Activated naive CD8-positive, alpha-beta T cell treated with anti-CD3 and anti-CD28 coated beads for 36 hours (primary cell): ENCODE measurements at regions not wholly inside any gene's neighbourhood (a gene's known extent, or its start where the extent isn't known, plus 50 kb on each side); places are given as distances from the start of the nearest gene placed in this dataset.
"Not testable (repeated sequence)": the region's sequence is repeated elsewhere in the genome, so short reads cannot be mapped to it uniquely, and the experiment has no call there.

Experiments
- DNase-seq: peaks from one replicate; pipeline ENCODE4 v3.0.0; 2021
- H3K27ac Mint-ChIP-seq: one replicate; pipeline ENCODE4 v1.8.0; 2022; ENCODE audit warnings: mild to moderate bottlenecking, moderate library complexity, mixed read lengths
- H3K27me3 Mint-ChIP-seq: one replicate; pipeline ENCODE4 v1.8.0; 2022; ENCODE audit warnings: mild to moderate bottlenecking, mixed read lengths
- H3K36me3 Mint-ChIP-seq: one replicate; pipeline ENCODE4 v1.8.0; 2021; ENCODE audit warnings: mild to moderate bottlenecking, mixed read lengths
- H3K4me1 Mint-ChIP-seq: one replicate; pipeline ENCODE4 v1.8.0; 2021; ENCODE audit warnings: mixed read lengths
- H3K4me3 Mint-ChIP-seq: one replicate; pipeline ENCODE4 v1.8.0; 2022; ENCODE audit warnings: mild to moderate bottlenecking, moderate library complexity, mixed read lengths
- H3K9me3 Mint-ChIP-seq: one replicate; pipeline ENCODE4 v1.8.0; 2022; ENCODE audit warnings: mixed read lengths

GRCh38 chr12:82300611-82301010 is 57.6 kb downstream of the CCDC59 start:
- no peaks in the 10 kb centered on the region for H3K36me3 Mint-ChIP-seq
- no peak overlapping the region for H3K4me3 Mint-ChIP-seq
- no peak for DNase-seq

GRCh38 chr12:82299319-82300025 is 58.7 kb downstream of the CCDC59 start:
- DNase-seq, result no peak
- peaks cover 12% of the 10 kb centered on the region for H3K27me3 Mint-ChIP-seq
- no peak overlapping the region for H3K4me3 Mint-ChIP-seq
- no peaks in the 10 kb centered on the region for H3K9me3 Mint-ChIP-seq
- H3K4me1 Mint-ChIP-seq, result no peaks in the 10 kb centered on the region
- no peaks in the 10 kb centered on the region for H3K36me3 Mint-ChIP-seq
- H3K27ac Mint-ChIP-seq, result no peak overlapping the region

More at GRCh38 chr12:82300611-82301010, 57.6 kb downstream of the CCDC59 start:
- H3K27me3 Mint-ChIP-seq, result peaks cover 16% of the 10 kb centered on the region
- H3K9me3 Mint-ChIP-seq, result no peaks in the 10 kb centered on the region
- H3K27ac Mint-ChIP-seq, result no peak overlapping the region
- H3K4me1 Mint-ChIP-seq, result no peaks in the 10 kb centered on the region

- no peak for DNase-seq
- H3K27me3 Mint-ChIP-seq, result peaks cover 3% of the 10 kb centered on the region
- no peaks in the 10 kb centered on the region for H3K4me1 Mint-ChIP-seq
- H3K36me3 Mint-ChIP-seq, result no peaks in the 10 kb centered on the region
- H3K9me3 Mint-ChIP-seq, result no peaks in the 10 kb centered on the region
- no peak overlapping the region for H3K27ac Mint-ChIP-seq
- no peak overlapping the region for H3K4me3 Mint-ChIP-seq
These were observed 67.8 kb downstream of the CCDC59 start for GRCh38 chr12:82290415-82290814.

- H3K4me3 Mint-ChIP-seq, H3K36me3 Mint-ChIP-seq, H3K9me3 Mint-ChIP-seq, H3K4me1 Mint-ChIP-seq, H3K27me3 Mint-ChIP-seq, DNase-seq, H3K27ac Mint-ChIP-seq: not testable (repeated sequence)
These were observed 76.9 kb downstream of the CCDC59 start for GRCh38 chr12:82281335-82281734.

- no peak for DNase-seq
- H3K9me3 Mint-ChIP-seq, result peaks cover 2% of the 10 kb centered on the region
- no peak overlapping the region for H3K27ac Mint-ChIP-seq
- no peaks in the 10 kb centered on the region for H3K4me1 Mint-ChIP-seq
- H3K36me3 Mint-ChIP-seq, result no peaks in the 10 kb centered on the region
- H3K4me3 Mint-ChIP-seq, result no peak overlapping the region
- peaks cover 3% of the 10 kb centered on the region for H3K27me3 Mint-ChIP-seq
These were observed 78.6 kb downstream of the CCDC59 start for GRCh38 chr12:82279536-82280058.

- Mint-ChIP-seq H3K27ac (no peak overlapping the region), H3K4me3 (no peak overlapping the region), H3K27me3 (no peaks in the 10 kb centered on the region), H3K36me3 (no peaks in the 10 kb centered on the region), H3K4me1 (no peaks in the 10 kb centered on the region), H3K9me3 (peaks cover 2% of the 10 kb centered on the region)
- no peak for DNase-seq
These were observed 80.6 kb downstream of the CCDC59 start for GRCh38 chr12:82277582-82277981.

GRCh38 chr12:82242729-82243128 is 115.5 kb downstream of the CCDC59 start:
- Mint-ChIP-seq H3K9me3 (peaks cover 4% of the 10 kb centered on the region), H3K36me3 (no peaks in the 10 kb centered on the region), H3K27ac (no peak overlapping the region), H3K27me3 (no peaks in the 10 kb centered on the region), H3K4me1 (no peaks in the 10 kb centered on the region), H3K4me3 (no peak overlapping the region)
- DNase-seq, result no peak

- Mint-ChIP-seq H3K27ac (no peak overlapping the region), H3K36me3 (no peaks in the 10 kb centered on the region), H3K27me3 (no peaks in the 10 kb centered on the region), H3K4me1 (no peaks in the 10 kb centered on the region), H3K9me3 (no peaks in the 10 kb centered on the region), H3K4me3 (no peak overlapping the region)
- DNase-seq, result no peak
These were observed 132.3 kb downstream of the CCDC59 start for GRCh38 chr12:82225871-82226270.

GRCh38 chr12:82223426-82223825 is 134.8 kb downstream of the CCDC59 start:
- H3K27me3 Mint-ChIP-seq, result no peaks in the 10 kb centered on the region
- no peak overlapping the region for H3K4me3 Mint-ChIP-seq
- no peaks in the 10 kb centered on the region for H3K4me1 Mint-ChIP-seq
- H3K27ac Mint-ChIP-seq, result no peak overlapping the region
- DNase-seq, result no peak
- no peaks in the 10 kb centered on the region for H3K9me3 Mint-ChIP-seq
- H3K36me3 Mint-ChIP-seq, result no peaks in the 10 kb centered on the region

GRCh38 chr12:82216475-82216874 is 141.7 kb downstream of the CCDC59 start:
- Mint-ChIP-seq H3K27ac (no peak overlapping the region), H3K4me3 (no peak overlapping the region), H3K4me1 (no peaks in the 10 kb centered on the region), H3K27me3 (no peaks in the 10 kb centered on the region), H3K36me3 (no peaks in the 10 kb centered on the region), H3K9me3 (peaks cover 5% of the 10 kb centered on the region)
- no peak for DNase-seq

GRCh38 chr12:82213761-82214160 is 144.4 kb downstream of the CCDC59 start:
- Mint-ChIP-seq H3K27me3 (no peaks in the 10 kb centered on the region), H3K9me3 (peaks cover 11% of the 10 kb centered on the region), H3K36me3 (no peaks in the 10 kb centered on the region), H3K4me1 (no peaks in the 10 kb centered on the region), H3K27ac (no peak overlapping the region), H3K4me3 (no peak overlapping the region)
- no peak for DNase-seq

- Mint-ChIP-seq H3K4me3 (no peak overlapping the region), H3K27ac (no peak overlapping the region), H3K9me3 (peaks cover 11% of the 10 kb centered on the region), H3K27me3 (no peaks in the 10 kb centered on the region), H3K4me1 (no peaks in the 10 kb centered on the region), H3K36me3 (no peaks in the 10 kb centered on the region)
- DNase-seq, result no peak
These were observed 147.3 kb downstream of the CCDC59 start for GRCh38 chr12:82210882-82211281.

- no peak overlapping the region for H3K4me3 Mint-ChIP-seq
- H3K4me1 Mint-ChIP-seq, result no peaks in the 10 kb centered on the region
- H3K36me3 Mint-ChIP-seq, result no peaks in the 10 kb centered on the region
- no peak overlapping the region for H3K27ac Mint-ChIP-seq
- DNase-seq, result no peak
- peaks cover 10% of the 10 kb centered on the region for H3K9me3 Mint-ChIP-seq
- H3K27me3 Mint-ChIP-seq, result no peaks in the 10 kb centered on the region
These were observed 148.7 kb downstream of the CCDC59 start for GRCh38 chr12:82209533-82209932.

GRCh38 chr12:82207556-82207955 is 150.6 kb downstream of the CCDC59 start:
- H3K4me3 Mint-ChIP-seq, result no peak overlapping the region
- no peaks in the 10 kb centered on the region for H3K36me3 Mint-ChIP-seq
- no peaks in the 10 kb centered on the region for H3K4me1 Mint-ChIP-seq
- no peak for DNase-seq
- H3K27ac Mint-ChIP-seq, result no peak overlapping the region
- peaks cover 10% of the 10 kb centered on the region for H3K9me3 Mint-ChIP-seq
- H3K27me3 Mint-ChIP-seq, result no peaks in the 10 kb centered on the region

GRCh38 chr12:82203086-82203485 is 155.1 kb downstream of the CCDC59 start:
- Mint-ChIP-seq H3K27me3 (no peaks in the 10 kb centered on the region), H3K4me1 (no peaks in the 10 kb centered on the region), H3K9me3 (no peaks in the 10 kb centered on the region), H3K27ac (no peak overlapping the region), H3K4me3 (no peak overlapping the region), H3K36me3 (no peaks in the 10 kb centered on the region)
- no peak for DNase-seq

GRCh38 chr12:82187595-82187994 is 170.6 kb downstream of the CCDC59 start:
- Mint-ChIP-seq H3K4me3 (no peak overlapping the region), H3K36me3 (no peaks in the 10 kb centered on the region), H3K9me3 (peaks cover 2% of the 10 kb centered on the region), H3K27ac (no peak overlapping the region), H3K27me3 (no peaks in the 10 kb centered on the region), H3K4me1 (no peaks in the 10 kb centered on the region)
- DNase-seq, result no peak
